ENCODE measurements at regions not wholly inside any gene's neighbourhood (a gene's known extent, or its start where the extent isn't known, plus 50 kb on each side); places are given as distances from the start of the nearest gene placed in this dataset.

DNA sequence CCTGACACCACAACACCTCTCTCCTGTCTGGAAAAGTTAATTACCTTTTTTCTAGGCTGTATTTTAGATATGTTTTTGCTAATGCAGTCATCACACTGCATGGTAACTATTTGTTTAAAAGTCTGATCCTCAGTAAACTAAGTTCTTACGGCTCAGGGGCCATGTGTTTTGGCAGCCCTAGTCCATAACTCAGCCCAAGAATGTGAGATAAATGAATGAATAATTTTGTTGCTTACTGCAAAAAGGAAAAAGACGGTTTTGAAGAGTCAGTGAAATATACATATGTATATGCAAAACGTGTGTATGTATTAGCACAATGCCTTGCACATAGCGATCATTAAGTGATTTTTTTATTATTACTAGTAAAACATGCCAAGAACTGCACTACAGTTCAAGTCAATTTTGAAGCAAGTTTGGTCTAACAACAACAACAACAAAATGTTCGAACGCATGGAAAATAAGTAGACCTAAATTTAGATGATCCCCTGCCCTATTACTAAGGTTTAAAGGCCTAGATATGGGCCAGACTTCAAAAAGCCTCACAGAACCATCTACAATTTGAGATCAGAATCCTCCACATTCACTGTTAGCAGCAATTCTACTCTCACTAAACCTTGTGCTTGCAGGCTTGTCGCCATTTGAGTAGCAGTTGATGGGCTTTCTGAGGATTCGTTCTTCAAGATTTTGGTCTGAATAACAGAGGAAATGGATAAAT lies 140.0 kb downstream of the NDUFA12 start:
- DNase-seq (ENCODE audit: low read depth, low spot score) (no peak), ATAC-seq (no peak)
- Histone ChIP-seq H3K36me3 (ENCODE audit: control insufficient read depth, insufficient read depth, low read length) (no peaks in the 10 kb centered on the region), H3K4me3 (ENCODE audit: low read depth in 2 of 2, low read length in 2 of 2) (no peak overlapping the region), H3K27me3 (ENCODE audit: control insufficient read depth, insufficient read depth, low read length) (peaks cover 32% of the 10 kb centered on the region), H3K4me1 (ENCODE audit: control insufficient read depth, insufficient read depth, low read length) (no peaks in the 10 kb centered on the region), H3K27ac (ENCODE audit: low read length) (no peak overlapping the region), H3K9me3 (ENCODE audit: control insufficient read depth, insufficient read depth, low read depth, low read length) (no peaks in the 10 kb centered on the region)
- intact Hi-C loops (cut with micrococcal nuclease; ENCODE audit: unreplicated experiment) (no loop called here), in situ Hi-C loops (cut with HindIII; ENCODE audit: low pct_unique_long_range_greater_than_20kb, low sequenced_read_pairs) (no loop called here)
- BruUV-seq (replicated peaks) = no TSS peak
- TF ChIP-seq, protein P1, sequence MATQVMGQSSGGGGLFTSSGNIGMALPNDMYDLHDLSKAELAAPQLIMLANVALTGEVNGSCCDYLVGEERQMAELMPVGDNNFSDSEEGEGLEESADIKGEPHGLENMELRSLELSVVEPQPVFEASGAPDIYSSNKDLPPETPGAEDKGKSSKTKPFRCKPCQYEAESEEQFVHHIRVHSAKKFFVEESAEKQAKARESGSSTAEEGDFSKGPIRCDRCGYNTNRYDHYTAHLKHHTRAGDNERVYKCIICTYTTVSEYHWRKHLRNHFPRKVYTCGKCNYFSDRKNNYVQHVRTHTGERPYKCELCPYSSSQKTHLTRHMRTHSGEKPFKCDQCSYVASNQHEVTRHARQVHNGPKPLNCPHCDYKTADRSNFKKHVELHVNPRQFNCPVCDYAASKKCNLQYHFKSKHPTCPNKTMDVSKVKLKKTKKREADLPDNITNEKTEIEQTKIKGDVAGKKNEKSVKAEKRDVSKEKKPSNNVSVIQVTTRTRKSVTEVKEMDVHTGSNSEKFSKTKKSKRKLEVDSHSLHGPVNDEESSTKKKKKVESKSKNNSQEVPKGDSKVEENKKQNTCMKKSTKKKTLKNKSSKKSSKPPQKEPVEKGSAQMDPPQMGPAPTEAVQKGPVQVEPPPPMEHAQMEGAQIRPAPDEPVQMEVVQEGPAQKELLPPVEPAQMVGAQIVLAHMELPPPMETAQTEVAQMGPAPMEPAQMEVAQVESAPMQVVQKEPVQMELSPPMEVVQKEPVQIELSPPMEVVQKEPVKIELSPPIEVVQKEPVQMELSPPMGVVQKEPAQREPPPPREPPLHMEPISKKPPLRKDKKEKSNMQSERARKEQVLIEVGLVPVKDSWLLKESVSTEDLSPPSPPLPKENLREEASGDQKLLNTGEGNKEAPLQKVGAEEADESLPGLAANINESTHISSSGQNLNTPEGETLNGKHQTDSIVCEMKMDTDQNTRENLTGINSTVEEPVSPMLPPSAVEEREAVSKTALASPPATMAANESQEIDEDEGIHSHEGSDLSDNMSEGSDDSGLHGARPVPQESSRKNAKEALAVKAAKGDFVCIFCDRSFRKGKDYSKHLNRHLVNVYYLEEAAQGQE (IDR thresholded peaks at IDR 0.05; ENCODE audit: insufficient read depth in 1 of 2, low read depth in 2 of 2, low read length in 1 of 2) = no peak
- TF ChIP-seq, protein P2, sequence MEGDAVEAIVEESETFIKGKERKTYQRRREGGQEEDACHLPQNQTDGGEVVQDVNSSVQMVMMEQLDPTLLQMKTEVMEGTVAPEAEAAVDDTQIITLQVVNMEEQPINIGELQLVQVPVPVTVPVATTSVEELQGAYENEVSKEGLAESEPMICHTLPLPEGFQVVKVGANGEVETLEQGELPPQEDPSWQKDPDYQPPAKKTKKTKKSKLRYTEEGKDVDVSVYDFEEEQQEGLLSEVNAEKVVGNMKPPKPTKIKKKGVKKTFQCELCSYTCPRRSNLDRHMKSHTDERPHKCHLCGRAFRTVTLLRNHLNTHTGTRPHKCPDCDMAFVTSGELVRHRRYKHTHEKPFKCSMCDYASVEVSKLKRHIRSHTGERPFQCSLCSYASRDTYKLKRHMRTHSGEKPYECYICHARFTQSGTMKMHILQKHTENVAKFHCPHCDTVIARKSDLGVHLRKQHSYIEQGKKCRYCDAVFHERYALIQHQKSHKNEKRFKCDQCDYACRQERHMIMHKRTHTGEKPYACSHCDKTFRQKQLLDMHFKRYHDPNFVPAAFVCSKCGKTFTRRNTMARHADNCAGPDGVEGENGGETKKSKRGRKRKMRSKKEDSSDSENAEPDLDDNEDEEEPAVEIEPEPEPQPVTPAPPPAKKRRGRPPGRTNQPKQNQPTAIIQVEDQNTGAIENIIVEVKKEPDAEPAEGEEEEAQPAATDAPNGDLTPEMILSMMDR (IDR thresholded peaks at IDR 0.05) = no peak
- TF ChIP-seq SIN3A (IDR thresholded peaks at IDR 0.05; ENCODE audit: borderline replicate concordance, insufficient read depth, low read depth, low read length) = no peak
- no peak for TF ChIP-seq POLR2AphosphoS5 (IDR thresholded peaks at IDR 0.05; ENCODE audit: low read depth, low read length)
- TF ChIP-seq TCF7L2 (IDR thresholded peaks at IDR 0.05; ENCODE audit: low read depth, low read length) = no peak
- ChIA-PET POLR2A (no interaction called here), CTCF (no interaction called here)

DNA sequence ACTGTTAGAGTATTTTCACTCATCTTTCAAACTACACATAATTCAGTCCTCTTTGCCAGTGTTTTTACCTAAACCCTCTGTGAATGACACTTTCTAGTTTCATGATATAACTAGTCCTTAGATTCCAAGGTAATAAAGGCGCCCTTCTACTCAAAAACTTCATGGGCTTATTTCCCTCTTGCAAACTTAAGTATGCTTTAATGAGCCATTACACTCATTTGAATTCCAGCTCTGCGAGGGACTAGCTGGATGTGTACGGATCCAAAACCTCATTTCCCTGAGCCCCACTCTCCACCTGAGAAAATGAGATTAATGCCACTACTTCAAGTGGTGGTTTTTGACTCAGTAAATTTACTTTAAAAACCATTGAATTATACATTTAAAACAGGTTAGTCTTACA lies 141.1 kb downstream of the NDUFA12 start:
- CTCF ChIA-PET = no interaction called here
- TF ChIP-seq, protein P2 (IDR thresholded peaks at IDR 0.05) = no peak
- TF ChIP-seq POLR2AphosphoS5 (IDR thresholded peaks at IDR 0.05; ENCODE audit: low read depth, low read length) = no peak
- TF ChIP-seq TCF7L2 (IDR thresholded peaks at IDR 0.05; ENCODE audit: low read depth, low read length) = no peak
- TF ChIP-seq, protein P1 (IDR thresholded peaks at IDR 0.05; ENCODE audit: insufficient read depth in 1 of 2, low read depth in 2 of 2, low read length in 1 of 2) = no peak
- no peak for TF ChIP-seq SIN3A (IDR thresholded peaks at IDR 0.05; ENCODE audit: borderline replicate concordance, insufficient read depth, low read depth, low read length)
- DNase-seq (ENCODE audit: low read depth, low spot score) (no peak), ATAC-seq (no peak)
- no peaks in the 10 kb centered on the region for H3K36me3 ChIP-seq (ENCODE audit: control insufficient read depth, insufficient read depth, low read length)
- intact Hi-C loops (cut with micrococcal nuclease; ENCODE audit: unreplicated experiment) = no loop called here
- peaks cover 32% of the 10 kb centered on the region for H3K27me3 ChIP-seq (ENCODE audit: control insufficient read depth, insufficient read depth, low read length)
- no peak overlapping the region for H3K27ac ChIP-seq (ENCODE audit: low read length)
- H3K9me3 ChIP-seq (ENCODE audit: control insufficient read depth, insufficient read depth, low read depth, low read length) = no peaks in the 10 kb centered on the region
- POLR2A ChIA-PET = no interaction called here
- no peaks in the 10 kb centered on the region for H3K4me1 ChIP-seq (ENCODE audit: control insufficient read depth, insufficient read depth, low read length)
- no TSS peak for BruUV-seq (replicated peaks)
- no peak overlapping the region for H3K4me3 ChIP-seq (ENCODE audit: low read depth in 2 of 2, low read length in 2 of 2)
- in situ Hi-C loops (cut with HindIII; ENCODE audit: low pct_unique_long_range_greater_than_20kb, low sequenced_read_pairs) = no loop called here

Measured in Panc1 (cell line).